ENCODE measurements at regions not wholly inside any gene's neighbourhood (a gene's known extent, or its start where the extent isn't known, plus 50 kb on each side); places are given as distances from the start of the nearest gene placed in this dataset.
"Not testable (repeated sequence)": the region's sequence is repeated elsewhere in the genome, so short reads cannot be mapped to it uniquely, and the experiment has no call there.

- no peak for DNase-seq
These were observed 1137.1 kb downstream of the OLFM4 start for GRCh38 chr13:54165581-54166215.

GRCh38 chr13:54173996-54174395 lies 1145.4 kb downstream of the OLFM4 start:
- no peak for DNase-seq

GRCh38 chr13:54175466-54175865 lies 1146.9 kb downstream of the OLFM4 start:
- no peak for DNase-seq

- no peak for DNase-seq
These were observed 1148.9 kb downstream of the OLFM4 start for GRCh38 chr13:54177466-54177865.

GRCh38 chr13:54183166-54183565 lies 1154.6 kb downstream of the OLFM4 start:
- DNase-seq, result no peak

DNA sequence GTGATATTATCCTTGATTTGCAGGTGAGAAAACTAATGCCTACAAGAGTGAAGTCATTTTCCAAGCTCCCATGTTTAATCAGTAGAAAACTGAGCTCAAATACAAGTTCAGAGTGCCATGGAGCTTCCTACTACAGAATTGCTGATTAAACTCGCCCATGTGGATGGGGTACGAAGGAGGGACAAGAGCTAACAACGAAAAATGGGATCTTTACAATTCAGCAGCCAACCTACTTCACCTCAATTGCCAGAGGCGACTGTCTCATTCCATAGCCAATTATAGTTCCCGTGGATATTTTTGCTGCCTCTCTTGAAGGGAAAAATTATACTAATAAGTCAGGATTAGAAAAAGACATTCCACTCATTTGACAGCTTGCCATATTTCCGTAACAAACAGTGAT lies 1155.1 kb downstream of the OLFM4 start:
- no peak for DNase-seq

- DNase-seq, result no peak
These were observed 1156.0 kb downstream of the OLFM4 start for GRCh38 chr13:54184576-54184975.

DNA sequence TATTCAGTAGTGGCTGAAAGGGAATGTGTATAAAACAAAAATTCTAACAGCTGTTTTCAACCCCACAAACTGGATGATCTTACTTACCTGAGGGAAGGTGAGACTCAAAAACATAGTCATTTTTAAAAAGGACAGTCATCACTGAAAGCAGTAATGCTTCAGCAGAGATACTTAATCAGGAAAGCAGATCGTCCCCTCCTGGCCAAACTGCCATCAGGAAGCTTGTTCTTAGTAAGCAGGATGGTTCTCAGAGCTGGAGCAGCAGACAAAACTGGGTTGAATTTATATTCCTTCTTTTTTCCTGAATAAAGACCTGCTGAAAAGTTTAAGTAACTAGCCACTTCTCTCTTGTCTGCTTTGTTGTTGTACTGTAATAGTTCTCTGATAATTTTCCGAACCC lies 1156.5 kb downstream of the OLFM4 start:
- DNase-seq, result no peak

DNA sequence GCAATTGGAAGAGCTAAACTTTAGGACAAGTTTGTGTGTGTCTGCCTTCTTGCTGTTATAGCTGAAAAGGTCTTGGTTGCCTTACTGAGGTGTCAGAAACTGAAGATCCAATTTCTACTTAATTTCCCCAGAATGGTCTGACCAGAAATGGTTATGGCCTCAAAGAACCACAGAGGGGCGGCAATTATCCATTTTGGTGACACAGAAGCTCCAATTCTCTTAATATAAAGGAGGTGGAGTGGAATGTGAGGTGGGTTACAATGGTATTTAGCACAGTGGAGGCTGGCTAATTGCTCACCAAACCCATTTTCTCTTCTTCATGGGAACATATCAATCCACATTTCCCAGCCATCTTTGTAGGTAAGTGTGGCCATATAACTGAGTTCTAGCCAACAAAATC lies 1157.2 kb downstream of the OLFM4 start:
- no peak for DNase-seq

DNA sequence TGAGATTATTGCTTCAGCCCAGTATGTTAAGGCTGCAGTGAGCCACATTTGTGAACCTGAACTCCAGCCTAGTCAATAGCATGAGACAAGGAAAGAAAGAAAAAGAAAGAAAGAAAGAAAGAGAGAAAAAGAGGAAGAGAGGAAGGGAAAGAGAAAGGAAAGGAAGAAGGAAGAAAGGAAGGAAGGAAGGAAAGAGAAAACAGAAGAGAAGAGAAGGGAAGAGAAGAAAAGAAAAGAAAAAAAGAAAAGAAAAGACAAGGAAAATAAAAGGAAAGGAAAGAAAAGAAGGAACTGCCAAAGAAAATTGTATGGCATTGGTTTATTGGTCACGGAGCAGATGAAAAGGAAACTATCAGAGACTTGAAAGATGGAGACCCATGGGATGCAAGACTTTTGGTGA lies 1158.8 kb downstream of the OLFM4 start:
- DNase-seq, result no peak

GRCh38 chr13:54194233-54195024 lies 1165.8 kb downstream of the OLFM4 start:
- no peak for DNase-seq

DNA sequence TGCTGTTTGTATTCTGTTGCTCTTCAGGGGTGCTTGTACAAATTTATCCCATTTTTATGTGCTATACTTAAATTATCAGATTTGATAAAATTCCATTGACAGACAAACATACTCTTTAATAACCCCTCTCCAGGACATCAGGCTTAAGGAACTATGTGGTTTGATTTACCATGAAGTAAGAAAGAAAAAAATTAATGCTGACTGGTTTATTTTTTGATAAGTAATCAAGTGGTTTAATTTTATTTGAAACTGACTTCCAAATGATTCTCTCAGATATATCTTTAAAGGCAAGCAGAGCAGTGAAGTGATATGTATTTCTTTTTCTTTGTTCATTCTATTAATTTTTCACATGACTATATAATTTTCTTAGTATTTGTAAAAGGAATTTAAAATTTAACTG lies 1168.1 kb downstream of the OLFM4 start:
- no peak for DNase-seq

GRCh38 chr13:54198911-54199310 lies 1170.3 kb downstream of the OLFM4 start:
- no peak for DNase-seq

DNA sequence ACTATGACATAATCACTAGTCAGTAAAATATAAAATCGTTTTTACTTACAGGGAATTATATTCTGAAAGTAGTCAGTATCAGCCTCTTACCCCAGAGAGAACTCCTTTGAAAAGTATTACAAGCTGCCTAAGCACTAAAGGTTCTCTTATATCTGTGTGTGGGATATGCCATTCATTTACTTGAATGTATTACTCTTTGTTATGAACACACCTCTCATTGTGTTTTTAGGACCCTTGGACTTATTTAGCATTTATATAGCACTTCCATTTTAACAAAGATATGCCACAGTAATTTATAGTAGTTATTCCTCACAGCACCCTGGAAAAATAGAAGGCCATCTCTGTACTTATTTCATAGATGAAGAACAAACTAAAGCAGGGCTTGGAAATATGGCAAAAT lies 1178.0 kb downstream of the OLFM4 start:
- DNase-seq, result no peak

GRCh38 chr13:54210397-54211049 lies 1181.9 kb downstream of the OLFM4 start:
- no peak for DNase-seq

GRCh38 chr13:54216221-54216620 lies 1187.6 kb downstream of the OLFM4 start:
- no peak for DNase-seq

- no peak for DNase-seq
These were observed 1198.3 kb downstream of the OLFM4 start for GRCh38 chr13:54226876-54227275.

DNA sequence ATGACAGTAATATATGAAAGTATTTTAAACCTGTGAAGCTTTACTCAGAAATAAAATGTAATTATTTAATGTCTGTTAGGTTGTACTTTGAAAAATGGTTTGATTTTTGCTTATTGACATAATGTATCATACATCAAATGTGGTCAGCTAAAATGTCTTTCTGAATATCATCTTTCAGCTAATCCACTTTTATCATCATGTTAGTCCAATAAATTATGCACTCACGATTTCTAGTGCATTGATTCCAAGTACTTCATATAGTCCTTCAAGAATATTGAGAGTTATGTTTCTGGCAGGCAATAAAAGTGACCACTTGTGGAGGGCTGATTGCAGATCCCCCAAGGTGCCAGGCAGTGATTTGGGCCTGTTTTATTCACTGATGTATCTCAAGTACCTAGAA lies 1204.1 kb downstream of the OLFM4 start:
- no peak for DNase-seq

DNA sequence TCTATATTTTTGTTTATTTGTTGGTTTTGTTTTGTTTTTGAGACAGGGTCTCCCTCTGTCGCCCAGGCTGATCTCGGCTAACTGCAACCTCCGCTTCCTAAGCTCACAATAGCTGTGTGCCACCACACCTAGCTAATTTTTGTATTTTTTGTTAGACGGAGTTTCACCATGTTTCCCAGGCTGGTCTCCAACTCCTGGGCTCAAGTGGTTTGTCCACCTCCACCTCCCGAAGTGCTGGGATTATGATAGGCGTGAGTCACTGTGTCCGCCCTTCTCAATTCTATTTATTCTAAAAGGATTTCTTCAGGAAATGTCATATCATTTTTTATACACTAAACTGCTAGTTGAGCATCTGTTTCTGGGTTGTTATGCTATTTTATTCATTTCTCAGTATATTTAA lies 1206.0 kb downstream of the OLFM4 start:
- DNase-seq, result no peak

DNA sequence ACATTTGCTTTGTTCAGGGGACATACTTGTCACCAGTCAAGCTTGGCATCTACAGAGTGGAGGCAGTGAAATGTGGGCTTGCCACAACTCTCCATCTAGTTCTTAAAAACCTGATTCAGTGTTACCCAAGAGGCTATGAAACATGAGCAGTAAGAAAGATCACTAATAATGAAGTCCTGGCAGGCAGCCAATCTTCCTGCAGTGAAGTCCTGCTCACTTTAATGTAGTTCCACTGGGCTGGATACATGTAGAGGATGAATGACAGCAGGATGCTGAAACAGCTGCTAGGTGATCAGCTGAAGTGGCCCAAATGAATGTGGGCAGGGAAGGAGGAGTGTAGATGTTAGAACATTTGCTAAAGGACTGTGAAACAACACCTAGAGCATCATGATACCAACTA lies 1213.1 kb downstream of the OLFM4 start:
- no peak for DNase-seq

DNA sequence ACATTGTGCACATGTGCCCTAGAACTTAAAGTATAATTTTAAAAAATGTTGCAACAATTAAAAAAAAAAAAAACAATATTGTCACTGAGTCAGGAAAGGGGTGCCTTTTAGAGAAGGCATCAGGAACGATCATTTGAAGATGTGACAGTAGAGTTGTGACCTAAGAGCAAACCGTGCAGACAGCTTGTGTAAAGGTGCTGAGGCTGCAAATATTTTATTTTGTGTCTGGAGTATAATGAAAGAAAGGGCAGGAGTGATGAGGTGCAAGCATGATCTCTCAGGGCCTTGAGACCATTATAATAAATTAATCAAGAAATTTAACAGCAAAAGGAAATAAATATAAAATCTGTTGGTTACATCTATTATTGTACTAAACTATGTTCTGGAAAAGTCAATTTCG lies 1219.7 kb downstream of the OLFM4 start:
- DNase-seq, result no peak

DNA sequence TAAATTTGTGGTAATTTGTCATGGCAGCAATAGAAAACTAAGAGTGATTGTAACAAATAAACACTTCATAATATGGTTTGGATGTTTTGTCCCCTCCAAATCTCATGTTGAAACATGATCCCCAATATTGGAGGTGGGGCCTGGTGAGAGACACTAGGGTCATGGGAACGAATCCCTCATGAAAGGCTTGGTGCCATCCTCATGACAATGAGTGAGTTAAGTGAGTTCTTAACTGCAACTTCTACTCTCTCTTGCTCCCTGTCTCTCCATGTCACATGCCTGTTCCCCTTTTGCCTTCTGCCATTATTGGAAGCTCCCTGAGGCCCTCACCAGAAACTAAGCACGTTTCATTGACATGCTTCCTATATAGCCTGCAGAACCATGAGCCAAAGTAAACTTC lies 1233.2 kb downstream of the OLFM4 start:
- no peak for DNase-seq

DNA sequence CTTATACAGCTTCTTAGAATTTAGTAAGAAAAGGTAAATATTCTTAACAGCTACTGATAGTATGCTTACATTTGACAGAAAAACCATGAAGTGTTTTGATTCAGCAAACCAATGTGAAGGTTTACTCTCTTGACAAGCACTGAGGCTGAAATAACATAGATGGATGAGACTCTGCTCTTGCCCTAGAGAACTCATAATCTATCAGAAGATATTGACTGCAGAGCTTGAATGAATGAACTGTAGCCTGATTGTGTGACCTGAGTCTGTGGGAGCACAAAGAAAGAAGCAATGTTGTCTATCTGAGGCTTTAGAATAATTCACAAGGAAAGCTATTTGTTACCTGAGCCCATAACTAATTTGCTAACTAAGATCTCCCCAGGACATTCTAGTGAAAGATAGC lies 1235.3 kb downstream of the OLFM4 start:
- DNase-seq, result no peak

GRCh38 chr13:54267253-54267668 lies 1238.6 kb downstream of the OLFM4 start:
- DNase-seq, result not testable (repeated sequence)
